Fibroblast of skin of left quadriceps (primary cell): ENCODE measurements at regions not wholly inside any gene's neighbourhood (a gene's known extent, or its start where the extent isn't known, plus 50 kb on each side); places are given as distances from the start of the nearest gene placed in this dataset.

Source experiments
- DNase-seq, 2 experiments: peaks; one replicate each; pipeline ENCODE4 v3.0.0-alpha.2; 2013; ENCODE audit warnings: low read depth in 2 of 2

DNA sequence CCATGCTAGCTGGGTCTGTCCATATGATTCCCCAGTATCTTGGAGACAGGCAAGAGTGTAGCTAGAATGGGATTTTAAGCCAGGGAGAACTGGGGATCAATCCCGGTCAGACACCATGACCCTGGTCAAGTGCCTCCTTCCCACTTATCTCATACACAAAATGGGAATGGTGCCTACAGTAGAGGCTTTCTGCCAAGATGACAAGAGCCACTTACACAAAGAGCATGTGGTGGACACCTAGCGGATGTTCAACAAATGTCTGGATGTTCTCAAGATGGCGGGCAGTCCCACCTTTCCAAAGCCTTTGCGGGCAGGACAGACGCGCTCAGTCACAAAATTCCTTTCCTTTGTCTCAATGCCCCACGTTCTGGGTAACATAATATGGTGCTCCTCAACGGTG is 57.3 kb downstream of the MAF start:
- no peak for DNase-seq

DNA sequence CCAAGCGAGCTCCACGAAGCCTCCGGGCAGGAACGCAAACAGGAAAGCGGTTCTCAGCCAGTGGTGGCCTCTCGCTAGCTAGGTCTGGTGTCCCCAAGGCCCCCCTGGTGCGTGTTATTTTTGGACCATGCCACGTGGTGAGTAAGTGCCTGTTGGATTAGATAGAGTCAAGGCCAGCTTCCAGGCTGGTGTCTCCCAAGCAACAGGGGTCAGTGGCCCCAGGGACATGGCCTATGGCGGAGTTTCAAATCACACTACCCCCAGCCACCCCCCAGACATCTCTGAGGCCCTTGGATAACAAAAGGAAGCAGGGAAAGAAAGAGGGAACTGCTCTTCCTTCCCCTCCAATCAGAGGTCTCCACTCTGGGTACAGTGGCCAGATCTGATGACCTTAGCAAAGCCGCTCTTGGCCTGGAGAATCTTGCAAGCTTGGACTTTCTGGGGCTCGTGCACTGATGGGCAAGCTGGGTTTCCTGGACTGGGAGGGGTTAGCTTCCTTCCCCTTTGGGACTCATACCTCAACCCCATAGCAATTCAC is 58.2 kb downstream of the MAF start:
- no peak for DNase-seq

DNA sequence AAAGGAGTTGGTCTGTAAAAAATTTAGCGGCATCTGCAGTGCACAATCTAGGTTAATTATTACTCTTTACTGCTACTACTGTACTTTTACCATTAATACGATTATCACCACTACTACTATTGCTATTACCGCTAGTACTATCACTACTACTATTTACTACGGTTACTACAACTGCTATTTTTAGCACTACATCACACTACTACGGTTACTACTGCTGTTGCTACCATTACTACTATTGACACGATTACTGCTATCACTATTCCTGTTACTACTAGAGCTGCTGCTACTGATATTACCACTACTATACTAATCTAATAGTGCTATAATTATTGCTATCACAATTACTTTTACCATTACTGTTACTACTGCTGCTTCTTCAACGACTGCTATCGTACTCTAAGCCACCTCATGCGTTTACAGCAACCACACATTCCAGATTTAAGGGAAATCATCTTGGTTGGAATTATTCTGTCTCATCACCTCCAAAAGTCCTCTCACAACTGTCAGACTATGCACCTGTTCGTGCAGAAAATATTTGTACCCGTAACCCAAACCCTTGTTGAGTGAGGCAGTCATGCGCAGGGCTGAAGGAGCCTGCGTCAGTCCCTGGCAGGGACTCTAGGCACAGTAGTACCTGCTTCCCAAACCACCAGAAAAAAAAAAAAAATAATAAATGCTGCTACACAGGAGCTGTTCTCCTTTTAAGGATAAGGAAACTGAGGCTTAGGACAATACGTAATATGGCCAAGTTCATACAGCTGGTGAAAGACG is 59.5 kb downstream of the MAF start:
- DNase-seq = no peak

DNA sequence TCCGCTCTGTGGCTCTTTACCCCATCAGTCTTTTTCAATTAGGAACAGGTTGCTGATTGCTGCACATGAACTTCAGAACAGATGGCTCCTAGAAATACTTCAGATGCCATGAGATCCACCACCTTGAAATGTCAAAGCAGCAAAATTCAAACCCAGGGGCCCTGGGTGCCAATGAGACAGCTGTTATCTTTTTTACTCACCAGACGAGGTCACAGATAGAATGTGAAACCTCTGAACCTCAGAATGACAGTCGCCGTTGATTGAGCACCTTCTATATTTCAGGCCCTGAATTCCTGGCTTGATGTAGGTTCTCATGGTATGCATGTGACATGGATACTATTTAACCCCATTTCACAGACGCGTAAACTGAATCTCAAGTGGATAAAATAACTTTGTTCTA is 63.0 kb downstream of the MAF start:
- DNase-seq = no peak

DNA sequence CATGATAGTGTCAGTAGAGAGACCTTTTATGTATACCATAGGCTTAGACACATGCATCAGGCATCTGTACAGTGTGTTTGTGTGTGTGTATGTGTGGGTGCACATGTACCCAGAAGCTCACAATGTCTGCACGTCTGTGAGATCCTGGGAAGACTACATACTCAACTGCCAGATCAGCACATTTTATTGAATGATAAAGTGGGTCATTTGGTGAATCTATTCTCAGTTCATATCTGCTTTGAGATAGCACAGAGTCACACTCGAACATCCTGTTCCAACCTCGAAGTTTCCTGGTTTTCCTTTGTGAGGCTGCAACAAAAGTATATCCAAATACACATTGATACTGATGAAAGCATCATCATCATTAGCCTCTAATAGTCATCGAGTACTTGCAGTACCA is 63.6 kb downstream of the MAF start:
- no peak for DNase-seq

DNA sequence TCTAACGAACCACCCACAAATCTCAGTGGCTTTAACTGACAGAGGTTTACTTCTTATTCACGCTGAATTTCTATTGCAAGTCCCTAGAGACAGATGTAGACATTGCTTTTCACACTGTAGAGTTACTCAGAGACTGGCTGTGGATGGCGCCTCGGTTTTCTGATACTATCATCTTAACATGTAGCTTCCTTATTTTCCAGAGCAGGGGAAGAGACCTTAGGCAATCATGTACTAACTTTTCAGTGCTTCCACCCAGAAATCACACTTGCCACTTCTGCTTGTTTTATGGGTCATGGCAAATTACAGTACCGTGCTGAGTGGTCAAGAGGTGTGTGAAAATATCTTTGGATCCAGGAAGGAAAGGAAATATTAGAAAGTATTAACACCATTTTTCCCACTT is 65.4 kb downstream of the MAF start:
- DNase-seq = no peak

DNA sequence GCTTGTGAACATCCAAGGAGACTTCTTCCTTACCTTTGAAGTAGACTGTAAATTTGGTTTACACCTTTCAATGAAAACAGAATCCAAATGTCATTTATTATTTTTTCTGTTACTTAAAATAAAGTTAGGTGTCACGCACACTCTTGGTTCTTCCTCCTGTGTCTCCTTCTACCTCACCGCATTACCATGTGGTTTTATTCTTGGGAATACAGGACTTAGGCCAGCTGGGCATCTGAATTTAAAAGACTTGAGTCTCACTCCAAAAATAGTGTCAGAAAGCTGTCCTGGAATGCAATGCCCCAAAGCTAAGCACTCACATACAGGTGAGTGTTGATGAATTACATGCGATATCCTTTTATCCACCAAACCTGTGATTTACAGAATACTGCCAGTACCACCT is 66.4 kb downstream of the MAF start:
- no peak for DNase-seq

DNA sequence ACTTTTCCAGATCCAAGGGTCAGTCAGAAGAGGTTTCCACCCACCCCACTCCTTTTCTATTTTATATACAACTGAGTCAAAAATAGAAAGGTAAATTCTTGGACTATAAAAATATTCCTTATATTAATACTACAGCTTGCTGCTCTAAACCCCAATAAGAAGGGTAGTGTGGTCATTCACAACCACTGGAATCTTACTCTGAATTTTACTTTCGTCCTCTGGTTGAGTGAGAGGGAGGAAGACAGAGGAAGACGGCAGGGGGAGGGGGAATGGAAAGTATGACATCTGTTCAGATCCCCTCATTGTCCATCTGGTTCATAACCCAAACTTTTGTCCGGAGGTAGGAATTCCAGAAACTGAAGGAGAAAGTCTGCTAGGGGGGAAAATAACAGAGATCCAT is 67.2 kb downstream of the MAF start:
- no peak for DNase-seq

DNA sequence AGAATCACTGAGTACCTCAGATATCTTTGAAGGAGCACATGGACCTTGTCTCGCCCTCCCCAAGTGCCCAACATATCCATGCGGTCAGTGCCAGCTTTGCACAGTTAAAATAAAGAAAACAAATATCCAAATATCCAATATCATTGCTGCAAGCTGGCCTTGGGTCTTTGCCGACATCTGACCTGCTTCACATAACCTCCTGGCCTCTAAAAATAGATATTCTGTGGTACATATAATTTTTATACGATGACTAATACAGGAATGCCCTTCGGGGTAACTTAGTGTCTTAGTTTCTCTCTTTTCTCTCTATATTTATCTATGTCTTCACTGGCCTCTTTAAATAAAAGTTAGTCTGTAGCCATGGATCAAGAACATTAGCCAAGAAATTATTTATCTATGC is 67.8 kb downstream of the MAF start:
- no peak for DNase-seq

DNA sequence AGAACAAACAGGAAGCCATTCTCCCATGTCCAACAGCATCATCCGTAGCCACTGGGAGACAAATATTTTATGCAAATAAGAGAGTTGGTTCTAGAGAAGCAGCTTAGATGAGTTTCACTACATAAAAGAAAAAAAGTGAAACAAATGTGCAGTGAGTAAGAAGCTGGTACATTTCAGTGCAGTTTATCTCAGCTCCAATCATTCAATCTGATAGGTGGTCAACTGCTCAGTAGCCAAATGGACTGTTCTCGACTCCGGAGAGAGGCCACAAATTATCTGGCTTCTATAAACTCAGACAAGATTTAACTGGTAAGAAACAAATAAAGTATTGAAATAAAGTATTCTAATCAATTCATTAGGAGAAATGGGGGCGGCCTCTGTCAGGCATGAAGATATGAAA is 68.3 kb downstream of the MAF start:
- no peak for DNase-seq

DNA sequence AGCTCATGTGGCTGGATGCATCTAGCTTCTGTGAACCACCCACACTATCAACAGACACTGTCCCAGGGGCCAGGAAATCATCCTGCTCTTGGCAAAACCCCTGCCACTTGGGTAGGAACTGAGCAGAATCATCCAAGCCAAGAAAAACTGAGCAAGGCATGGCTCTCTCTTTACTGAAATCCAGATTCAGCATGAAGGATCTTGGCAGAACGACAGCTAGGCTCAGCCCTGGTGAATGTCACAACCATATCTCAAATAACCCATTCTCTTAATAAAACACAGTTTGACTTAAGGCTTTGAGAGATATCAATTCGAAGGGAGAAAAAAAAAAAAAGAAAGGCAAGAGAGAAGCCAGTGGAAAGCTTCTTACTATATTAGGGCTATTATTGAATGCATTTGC is 72.2 kb downstream of the MAF start:
- no peak for DNase-seq

DNA sequence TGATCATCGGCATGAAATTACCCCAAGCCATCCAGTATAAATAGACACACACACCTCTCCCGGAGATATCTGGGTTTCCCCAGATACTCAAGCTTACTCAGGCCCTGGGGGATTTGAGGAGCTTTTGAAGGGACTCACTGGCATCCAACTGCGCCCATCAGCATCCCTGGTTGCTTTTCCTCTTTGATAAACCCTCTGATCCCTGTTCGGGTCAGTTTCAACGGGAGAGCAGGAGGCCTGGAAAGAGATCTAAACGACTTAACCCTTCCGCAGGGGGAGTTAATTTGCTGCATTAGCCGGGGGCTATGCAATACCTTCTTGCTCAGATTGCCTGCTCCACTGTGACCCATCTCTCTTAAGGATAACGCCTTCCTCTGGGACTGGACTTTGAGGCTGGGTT is 76.6 kb downstream of the MAF start:
- no peak for DNase-seq

DNA sequence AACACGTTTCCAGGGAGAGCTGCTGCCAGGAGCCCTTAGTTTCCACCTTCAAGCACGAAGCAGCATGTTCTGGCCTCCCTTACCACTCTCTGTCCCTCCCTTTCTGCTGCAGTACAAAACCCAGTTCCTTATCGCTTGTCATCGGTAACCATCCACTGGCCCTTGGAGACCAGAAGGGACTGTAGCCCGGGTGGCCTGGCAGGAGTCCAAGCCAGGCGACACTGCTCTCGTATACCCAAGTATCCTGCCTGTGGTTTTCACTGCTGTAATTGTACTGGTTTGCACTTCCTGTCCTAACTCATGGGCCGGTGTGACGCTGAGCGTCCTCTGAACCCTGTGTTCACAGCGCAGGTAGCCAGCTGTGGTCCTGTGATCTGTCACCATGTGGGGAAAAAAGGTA is 81.1 kb downstream of the MAF start:
- DNase-seq = no peak

DNA sequence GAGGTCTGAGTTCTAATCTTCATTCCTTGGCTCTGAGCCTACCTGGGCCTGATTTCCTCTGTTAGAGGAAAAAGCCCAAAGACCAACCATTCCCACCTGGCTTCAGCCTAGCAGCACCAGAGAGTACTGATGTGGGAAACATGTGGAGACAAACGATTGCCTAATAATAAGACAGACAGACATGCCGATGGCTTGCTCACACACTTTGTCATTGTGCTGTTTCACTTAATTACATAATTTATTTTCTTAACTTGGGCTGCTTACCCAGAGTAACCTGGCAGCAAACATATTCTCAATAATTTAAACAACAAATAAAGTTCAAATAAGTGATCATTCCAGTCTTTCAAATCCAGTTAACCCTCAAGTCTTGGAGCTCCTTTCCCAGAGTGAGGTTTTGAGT is 83.4 kb downstream of the MAF start:
- no peak for DNase-seq

DNA sequence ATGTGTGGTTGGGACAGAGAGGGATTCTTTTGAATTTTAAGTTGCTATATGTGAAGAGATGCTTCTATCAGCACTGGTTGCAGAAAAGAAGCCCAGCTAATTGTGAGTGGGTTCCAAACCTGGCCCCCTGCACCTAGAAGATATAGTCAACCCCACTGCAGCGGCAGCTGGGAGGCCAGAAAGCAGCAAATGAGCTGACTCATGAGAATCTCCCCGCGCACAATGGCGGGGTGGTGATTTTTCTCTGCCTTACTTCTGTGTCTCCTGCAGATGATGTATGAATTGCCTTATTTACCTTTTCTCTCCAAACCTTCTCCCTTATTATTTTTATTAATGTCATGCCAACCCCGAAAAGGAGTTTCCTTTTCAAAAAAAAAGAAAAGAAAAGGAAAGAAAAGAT is 89.7 kb downstream of the MAF start:
- DNase-seq = no peak

DNA sequence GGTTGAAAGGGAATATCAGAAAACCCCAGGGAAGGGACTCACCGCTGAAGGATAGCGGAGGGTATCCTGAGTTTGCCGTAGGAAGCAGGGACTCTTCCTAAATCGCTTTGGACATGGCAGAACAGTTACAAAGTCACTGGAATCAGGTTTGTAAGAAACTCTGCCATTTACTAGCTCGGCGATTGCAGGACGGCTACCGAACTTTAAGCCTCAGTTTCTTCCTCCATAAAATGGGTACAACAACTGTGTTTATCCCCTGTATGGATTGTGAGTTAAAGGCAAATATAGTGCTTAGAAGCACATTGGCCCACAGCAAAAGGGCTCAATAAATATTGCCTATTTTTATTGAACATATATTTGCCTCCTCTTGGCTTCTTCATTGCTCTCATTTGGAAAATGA is 90.6 kb downstream of the MAF start:
- no peak for DNase-seq

DNA sequence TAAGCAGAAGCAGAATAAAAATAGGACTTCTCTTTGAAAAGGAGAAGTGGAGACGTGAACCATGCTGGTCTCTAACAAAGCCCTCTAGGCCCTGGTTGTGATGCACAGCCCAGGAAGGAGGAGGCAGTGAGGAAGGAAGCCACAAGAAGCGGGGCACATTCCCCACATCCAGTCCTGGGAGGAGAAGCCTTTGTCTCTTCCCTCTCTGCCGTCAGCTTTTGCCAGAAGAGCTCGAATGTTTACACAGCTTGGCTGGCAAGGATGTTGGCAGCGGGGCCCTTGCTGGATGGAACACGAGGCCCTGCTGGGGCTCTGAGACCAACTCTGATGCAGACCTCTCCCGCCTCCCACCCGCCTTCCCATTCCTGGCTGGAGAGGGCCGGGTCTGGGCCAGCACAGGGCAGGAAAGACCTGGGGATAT is 91.3 kb downstream of the MAF start:
- DNase-seq = no peak

DNA sequence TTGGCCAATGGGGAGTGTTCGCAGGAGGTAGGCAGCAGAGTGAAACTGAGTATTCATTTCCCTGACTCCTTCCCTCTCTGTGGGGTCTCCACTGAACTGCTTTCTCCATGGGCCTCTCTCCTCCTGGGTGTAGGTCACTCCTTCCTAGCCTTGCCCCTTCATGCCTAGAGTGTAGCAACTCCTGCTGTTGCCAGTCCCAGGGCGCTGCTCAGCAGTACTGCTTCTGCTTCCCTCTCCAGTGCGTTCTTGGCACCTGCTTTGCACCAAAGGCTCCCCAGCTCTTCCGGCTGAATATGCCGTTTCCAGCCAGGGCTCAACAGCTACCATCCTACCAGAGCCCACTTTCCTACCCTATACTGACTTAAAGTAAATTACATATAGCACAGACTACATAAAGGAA is 92.2 kb downstream of the MAF start:
- no peak for DNase-seq

DNA sequence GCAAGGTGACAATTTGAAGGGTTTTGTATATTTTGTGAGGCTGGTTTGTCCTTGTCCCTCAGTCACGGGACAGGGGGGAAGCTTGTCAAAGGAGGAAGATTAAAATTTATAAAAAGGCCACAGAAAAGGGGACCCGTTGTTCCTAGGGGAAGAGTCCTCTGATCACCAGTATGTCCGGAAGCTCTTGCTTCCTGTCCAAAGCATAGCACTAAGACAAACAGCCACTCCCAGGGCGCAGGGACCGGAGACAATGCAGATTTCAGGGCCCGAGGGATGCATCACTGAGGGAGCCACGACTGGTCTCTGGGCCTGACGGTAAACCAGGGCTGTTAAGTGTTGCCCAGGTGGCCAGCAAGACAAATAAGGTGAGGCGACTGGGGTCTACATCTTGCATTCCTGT is 95.2 kb downstream of the MAF start:
- DNase-seq = no peak

DNA sequence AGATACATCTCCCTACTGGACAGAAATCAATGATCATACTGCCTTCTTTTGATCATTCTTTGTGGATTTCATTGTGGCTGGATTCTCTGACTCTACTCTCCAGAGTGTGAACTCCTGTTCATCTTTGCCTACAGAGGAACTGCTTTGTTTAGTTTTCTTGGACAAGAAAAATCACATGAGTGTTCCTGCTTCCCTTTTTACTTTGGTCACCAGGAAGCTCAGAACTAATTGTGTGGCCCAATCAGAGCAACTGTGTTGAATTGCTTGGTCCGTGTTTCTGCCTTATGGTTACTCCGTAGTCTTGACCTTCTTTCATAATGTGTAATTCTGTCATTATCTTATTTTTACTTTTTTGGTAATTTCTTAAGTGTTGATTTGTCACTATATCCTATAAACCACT is 97.0 kb downstream of the MAF start:
- no peak for DNase-seq

DNA sequence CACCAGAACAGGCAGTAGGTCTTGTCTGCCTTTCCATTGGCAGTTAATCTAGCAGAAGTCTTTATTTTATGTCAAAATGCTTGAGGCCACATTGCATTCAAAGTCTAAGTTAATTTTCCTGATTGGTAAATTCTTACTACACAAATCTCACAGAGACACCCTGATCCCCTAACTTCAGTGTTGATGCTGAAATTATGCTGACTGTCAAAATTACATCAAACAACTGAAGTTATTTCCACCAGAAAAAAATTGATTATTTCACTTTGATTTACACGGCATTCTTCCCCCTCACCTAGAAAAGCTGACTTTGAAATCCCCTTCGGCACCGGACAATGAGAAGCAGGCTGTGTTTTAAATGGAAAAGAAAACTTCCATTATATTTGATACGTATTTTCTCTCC is 99.1 kb downstream of the MAF start:
- DNase-seq = no peak

DNA sequence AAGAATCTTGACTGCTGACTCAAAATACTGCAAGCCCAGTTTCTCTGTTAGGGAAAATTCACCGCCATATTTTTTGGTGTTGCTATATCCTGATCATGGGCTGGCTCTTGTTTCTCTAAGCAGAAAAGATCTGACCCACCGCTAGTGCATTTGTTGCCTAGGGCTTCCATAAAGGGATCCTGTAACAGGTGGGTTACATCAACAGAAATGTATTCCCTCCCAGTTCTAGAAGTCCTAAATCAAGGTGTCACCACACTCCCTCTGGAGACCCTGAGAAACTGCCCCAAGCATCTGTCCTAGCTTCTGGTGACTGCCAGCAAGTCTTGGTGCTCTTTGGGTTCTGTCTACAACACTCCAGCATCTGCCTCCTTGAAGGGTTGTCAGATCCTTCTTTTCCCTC is 99.7 kb downstream of the MAF start:
- DNase-seq = no peak

DNA sequence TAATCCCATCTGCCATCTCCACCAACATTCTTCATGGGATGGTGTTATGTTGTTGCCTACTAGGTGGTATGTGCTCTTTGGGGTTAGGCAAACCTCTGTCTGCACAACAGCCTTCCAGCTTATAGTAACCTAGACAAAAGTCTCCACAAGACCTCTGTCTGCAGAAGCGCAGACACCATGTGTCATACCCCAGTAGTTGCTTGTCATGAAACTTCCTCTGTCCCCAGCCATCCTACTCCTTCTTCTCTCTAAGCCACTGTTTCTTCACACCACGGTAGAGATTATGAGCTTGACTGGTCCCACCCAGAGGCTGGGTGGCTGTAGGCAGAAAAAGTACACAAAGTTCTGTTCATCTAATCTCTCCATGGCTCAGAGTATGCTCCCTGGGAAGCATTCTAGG is 100.3 kb downstream of the MAF start:
- DNase-seq = no peak

DNA sequence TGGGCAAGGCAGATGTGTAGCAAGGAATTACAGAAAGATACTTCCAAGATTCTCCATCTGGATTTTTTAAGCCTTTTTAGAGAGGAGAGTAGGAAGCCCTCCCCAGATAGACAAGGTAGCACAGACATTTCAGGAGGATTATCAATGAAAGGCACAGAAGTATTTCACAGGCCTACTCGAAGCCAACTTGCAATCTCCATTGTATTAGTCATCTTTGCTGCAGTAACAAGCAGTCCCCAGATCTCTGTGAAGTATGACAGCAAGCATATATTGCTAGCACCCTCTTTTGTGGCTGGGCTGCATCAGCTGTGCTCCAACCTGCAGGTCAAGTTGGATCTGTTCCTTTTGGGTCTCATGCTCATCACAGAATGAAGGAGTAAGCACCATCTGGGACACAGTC is 101.6 kb downstream of the MAF start:
- DNase-seq = no peak
